HK-2 (cell line): ENCODE measurements at regions not wholly inside any gene's neighbourhood (a gene's known extent, or its start where the extent isn't known, plus 50 kb on each side); places are given as distances from the start of the nearest gene placed in this dataset.
"Not testable (repeated sequence)": the region's sequence is repeated elsewhere in the genome, so short reads cannot be mapped to it uniquely, and the experiment has no call there.

Source experiments
- DNase-seq: peaks from one replicate; pipeline ENCODE4 v3.0.0-alpha.2; 2018; ENCODE audit not compliant: unreplicated experiment

DNA sequence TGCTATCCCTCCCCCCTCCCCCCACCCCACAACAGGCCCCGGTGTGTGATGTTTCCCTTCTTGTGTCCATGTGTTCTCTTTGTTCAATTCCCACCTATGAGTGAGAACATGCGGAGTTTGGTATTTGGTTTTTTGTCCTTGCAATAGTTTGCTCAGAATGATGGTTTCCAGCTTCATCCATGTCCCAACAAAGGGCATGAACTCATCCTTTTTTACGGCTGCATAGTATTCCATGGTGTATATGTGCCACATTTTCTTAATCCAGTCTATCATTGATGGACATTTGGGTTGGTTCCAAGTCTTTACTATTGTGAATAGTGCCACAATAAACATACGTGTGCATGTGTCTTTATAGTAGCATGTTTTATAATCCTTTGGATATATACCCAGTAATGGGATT lies 98.3 kb upstream of the DPH5 start:
- not testable (repeated sequence) for DNase-seq

DNA sequence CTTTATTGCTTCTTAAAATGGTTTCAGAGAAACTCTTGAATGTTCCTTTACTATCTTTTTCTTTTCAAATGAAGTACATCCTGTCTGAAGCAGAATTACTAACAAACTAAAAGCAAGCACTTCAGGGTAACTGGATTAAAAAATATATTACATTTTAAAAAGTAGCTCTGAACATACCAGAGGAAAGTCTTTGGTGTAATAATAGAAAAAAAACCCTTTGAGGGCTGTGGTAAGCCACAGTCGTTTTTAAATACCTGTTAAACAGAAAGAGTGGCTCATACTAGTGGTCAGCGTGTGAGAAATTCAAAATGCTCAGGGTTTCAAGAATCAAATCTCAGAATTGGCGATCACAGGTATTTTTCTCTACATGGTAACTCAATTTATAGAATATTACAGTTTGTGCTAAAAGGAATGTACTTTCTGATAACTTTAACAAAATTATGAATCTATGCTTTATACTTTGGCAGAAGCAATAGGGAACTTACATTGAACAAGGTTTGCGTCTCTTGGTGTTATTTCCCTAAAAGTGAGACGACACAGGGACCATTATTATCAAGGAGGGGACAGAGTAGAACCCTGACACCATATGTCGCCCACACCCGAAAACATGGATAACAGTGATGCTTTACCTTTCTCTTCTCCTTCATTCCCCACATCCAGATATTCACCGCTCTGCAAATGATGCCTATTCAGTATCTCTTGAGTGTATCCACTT lies 97.0 kb upstream of the DPH5 start:
- DNase-seq = no peak

DNA sequence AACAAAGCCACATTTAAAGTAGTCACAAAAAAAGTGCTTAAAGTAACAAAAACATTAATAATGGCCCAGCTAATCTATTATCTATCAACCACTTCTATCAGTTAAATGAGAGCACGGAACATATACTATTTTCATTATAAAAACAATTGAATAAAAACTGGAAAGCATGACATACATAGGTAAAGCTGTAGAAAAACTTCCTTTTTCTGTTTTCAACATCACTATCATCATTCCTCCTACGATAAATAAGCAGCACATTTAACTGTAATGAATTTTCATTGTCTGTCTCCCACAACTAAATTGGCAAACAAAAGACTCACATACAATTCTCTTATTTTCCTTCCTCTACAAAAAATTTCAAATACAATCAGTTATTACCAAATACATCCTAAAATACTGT lies 96.4 kb upstream of the DPH5 start:
- DNase-seq = no peak

GRCh38 chr1:101121504-101121903 lies 95.9 kb upstream of the DPH5 start:
- no peak for DNase-seq

DNA sequence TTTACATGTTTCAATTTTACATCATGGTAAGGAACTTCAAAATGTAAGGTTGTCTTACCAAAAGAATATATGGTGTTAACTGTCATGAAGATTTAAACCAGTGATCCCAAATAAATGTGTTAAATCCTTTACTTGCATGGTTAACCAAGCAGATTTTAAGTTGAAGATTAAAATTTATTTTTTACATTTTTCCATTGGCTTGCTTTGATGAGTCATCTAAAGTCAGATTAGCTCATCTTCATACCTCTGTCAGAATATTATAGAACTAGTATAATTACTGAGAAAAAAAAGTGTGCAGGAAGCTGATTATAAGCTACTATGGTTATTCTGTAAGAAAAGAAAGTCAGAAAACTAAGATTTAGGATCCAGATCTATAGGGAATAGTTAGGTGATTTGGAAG lies 95.3 kb upstream of the DPH5 start:
- no peak for DNase-seq

DNA sequence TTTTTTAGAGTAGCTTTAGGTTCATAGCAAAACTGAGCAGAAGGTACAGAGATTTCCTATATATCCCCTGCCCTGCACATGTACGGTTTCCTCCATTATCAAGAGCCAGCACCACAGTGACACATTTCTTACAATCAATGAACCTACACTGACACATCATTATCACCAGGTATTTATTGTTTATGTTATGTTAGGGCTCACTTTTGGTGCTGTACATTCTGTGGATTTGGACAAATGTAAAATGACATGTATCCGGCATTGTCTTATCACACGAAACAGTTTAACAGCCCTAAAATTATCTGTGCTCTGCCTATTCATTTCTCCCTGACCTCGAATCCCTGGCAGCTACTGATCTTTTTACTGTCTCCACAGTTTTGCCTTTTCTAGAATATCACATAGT lies 93.7 kb upstream of the DPH5 start:
- DNase-seq = no peak

- no peak for DNase-seq
Measured at GRCh38 chr1:101116006-101116405, 90.4 kb upstream of the DPH5 start.

DNA sequence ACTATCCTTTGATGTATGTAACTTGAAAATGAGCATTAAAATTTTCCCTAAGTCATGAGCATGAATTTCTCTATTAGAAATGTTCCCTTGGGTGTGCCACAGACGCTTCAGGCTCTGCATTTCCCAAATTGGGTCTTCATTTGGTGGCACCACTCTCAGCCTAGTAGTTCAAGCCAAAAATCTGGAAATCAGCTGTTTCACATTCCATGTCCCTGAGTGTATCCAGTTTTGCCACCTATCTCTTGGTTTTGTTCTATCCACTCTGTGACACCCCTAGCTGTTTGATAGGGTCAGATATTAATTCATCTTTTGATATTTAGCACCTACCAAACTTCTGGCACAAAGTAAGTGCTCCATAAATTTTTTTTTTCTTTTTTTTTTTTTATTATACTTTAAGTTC lies 89.5 kb upstream of the DPH5 start:
- no peak for DNase-seq

DNA sequence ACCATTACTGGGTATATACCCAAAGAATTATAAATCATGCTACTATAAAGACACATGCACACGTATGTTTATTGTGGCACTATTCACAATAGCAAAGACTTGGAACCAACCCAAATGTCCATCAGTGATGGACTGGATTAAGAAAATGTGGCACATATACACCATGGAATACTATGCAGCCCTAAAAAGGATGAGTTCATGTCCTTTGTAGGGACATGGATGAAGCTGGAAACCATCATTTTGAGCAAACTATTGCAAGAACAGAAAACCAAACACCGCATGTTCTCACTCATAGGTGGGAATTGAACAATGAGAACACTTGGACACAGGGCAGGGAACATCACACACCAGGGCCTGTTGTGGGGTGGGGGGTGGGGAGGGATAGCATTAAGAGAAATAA lies 88.5 kb upstream of the DPH5 start:
- not testable (repeated sequence) for DNase-seq

GRCh38 chr1:101112051-101112780 lies 86.6 kb upstream of the DPH5 start:
- no peak for DNase-seq

GRCh38 chr1:101111461-101111860 lies 85.9 kb upstream of the DPH5 start:
- no peak for DNase-seq

GRCh38 chr1:101109791-101110190 lies 84.2 kb upstream of the DPH5 start:
- no peak for DNase-seq

- DNase-seq = no peak
Measured at GRCh38 chr1:101108111-101108500, 82.5 kb upstream of the DPH5 start.

DNA sequence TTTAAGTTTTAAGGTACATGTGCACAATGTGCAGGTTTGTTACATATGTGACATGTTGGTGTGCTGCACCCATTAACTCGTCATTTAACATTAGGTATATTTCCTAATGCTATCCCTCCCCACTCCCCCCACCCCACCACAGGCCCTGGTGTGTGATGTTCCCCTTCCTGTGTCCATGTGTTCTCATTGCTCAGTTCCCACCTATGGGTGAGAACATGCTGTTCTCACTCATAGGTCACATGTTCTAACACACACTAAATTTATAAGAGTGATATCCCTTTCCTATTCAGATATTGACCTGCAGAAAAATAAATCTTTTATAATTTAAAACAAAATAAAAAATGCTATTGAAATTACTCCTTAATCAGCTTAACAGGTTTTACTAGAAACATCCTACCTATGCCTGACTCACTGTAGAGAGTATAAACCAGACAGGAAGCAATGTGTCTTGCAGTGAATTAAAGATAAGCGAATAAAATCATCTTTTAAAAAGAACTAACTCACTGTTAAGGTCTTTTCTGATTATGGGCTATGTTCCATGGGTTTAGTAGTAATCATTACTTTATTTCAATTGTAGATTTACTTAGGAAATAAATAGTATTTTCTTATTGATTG lies 82.0 kb upstream of the DPH5 start:
- DNase-seq = no peak

DNA sequence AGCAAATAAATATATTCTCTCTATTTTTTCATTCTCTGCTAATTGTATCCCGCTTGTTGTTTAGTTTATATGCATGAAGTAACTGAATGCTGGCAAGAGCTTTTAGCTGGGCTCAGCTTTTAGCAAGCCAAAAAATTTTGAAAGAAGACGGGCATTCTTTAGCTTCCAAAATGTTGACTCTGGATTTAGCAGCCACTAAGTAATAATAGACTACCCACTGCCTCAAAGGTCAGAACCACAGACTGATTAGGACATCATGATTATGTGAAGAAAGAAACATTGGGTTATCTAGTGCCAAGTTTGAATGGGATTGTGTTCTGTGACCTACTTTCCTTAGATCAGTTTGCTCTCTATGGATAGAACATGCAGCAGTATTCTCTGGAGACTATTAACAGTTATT lies 80.3 kb upstream of the DPH5 start:
- no peak for DNase-seq

- no peak for DNase-seq
Measured at GRCh38 chr1:101102426-101103156, 77.0 kb upstream of the DPH5 start.

DNA sequence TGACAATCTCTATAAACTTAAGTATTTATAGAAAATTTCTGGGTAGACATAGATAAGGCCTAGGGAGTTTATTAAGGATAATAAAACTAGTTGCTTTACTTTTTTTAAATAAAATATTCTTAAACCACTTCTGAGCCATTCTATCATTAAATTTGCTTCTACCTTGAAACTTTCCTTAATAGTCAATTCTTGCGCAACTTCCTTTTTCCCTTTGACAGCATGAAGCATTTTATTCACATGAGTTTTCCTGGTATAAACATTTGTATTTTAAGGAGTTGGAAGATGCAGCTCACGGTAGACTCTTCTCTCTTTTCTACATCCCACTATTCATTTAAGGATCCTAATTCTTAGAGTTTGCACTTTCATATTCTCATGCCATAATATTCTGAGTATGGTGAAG lies 75.8 kb upstream of the DPH5 start:
- no peak for DNase-seq

- DNase-seq = no peak
Measured at GRCh38 chr1:101100674-101101073, 75.1 kb upstream of the DPH5 start.

- DNase-seq = no peak
Measured at GRCh38 chr1:101098907-101099306, 73.3 kb upstream of the DPH5 start.

GRCh38 chr1:101098327-101098726 lies 72.7 kb upstream of the DPH5 start:
- DNase-seq = no peak

DNA sequence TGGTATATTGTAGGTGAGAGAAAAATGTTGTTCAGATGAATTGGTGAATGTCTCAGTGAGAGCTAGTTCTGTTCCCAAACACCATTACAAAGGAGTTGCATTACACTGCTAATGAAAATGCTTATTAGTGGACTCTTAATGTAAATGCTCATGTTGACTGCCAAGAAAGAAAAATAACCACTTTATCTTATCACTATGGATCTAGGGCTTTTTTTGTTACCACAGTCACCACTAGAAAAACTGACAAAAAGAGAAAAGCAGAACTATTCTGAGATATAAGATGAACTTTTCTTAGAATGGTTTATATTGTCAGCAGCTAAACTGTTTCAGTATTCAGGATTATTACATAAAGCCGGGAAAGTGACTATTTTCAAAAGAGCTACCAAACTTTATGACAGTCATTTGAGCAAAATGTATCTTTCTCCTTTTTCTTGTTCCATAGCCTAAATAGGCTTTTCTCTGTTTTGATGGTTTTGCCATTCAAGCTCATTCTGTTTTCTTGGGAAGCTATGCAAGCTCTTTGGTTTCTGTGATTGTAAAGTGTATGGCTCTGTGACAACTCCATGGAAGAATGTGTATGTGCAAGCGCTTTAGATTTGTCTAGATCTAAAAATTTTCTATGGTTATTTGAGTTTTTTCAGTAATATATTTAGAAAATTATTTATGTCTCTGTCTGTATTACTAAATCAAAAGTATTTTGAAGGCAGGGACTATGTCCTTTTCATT lies 64.2 kb upstream of the DPH5 start:
- no peak for DNase-seq

- DNase-seq = no peak
Measured at GRCh38 chr1:101088431-101088830, 62.8 kb upstream of the DPH5 start.
